Natural killer cell (primary cell): ENCODE measurements at regions not wholly inside any gene's neighbourhood (a gene's known extent, or its start where the extent isn't known, plus 50 kb on each side); places are given as distances from the start of the nearest gene placed in this dataset.

ENCODE experiments used
- ATAC-seq, 3 donors: fragments of 150-1000 bp in 2 of 3; fragments of 200-7000 bp in 1 of 3; cut with Tn5 transposase; 1 replicate in 1 of 3; 2 replicates in 2 of 3; pipeline ENCODE4 v1.10.0; 2021; ENCODE audit warnings: mild to moderate bottlenecking in 2 of 3, moderate library complexity in 2 of 3
- DNase-seq, 2 donors: peaks; one replicate each; pipeline versions ENCODE4 v3.0.0 to v3.0.0-alpha.2; 2013 to 2021; ENCODE audit warnings: mixed read lengths in 1 of 2
- H3K27ac ChIP-seq: one replicate; pipeline ENCODE4 v1.5.1; 2013; ENCODE audit warnings: mild to moderate bottlenecking, low read length
- H3K27me3 ChIP-seq: one replicate; pipeline ENCODE4 v1.6.1; 2013; ENCODE audit warnings: low read length; ENCODE audit not compliant: control insufficient read depth, insufficient read depth
- H3K36me3 ChIP-seq: one replicate; pipeline ENCODE4 v1.6.1; 2013; ENCODE audit warnings: low read length; ENCODE audit not compliant: control insufficient read depth, insufficient read depth
- H3K4me1 ChIP-seq: one replicate; pipeline ENCODE4 v1.6.1; 2013; ENCODE audit warnings: low read length; ENCODE audit not compliant: control insufficient read depth, insufficient read depth
- H3K4me3 ChIP-seq: one replicate; pipeline ENCODE4 v1.5.1; 2013; ENCODE audit warnings: low read length
- H3K9me3 ChIP-seq: one replicate; pipeline ENCODE4 v1.6.1; 2013; ENCODE audit warnings: low read length; ENCODE audit not compliant: control insufficient read depth, insufficient read depth
- H3K27ac Mint-ChIP-seq, 2 donors: one replicate each; pipeline ENCODE4 v1.8.0; 2022; ENCODE audit warnings: mild to moderate bottlenecking in 2 of 2, mixed read lengths in 2 of 2, moderate library complexity in 1 of 2
- H3K27me3 Mint-ChIP-seq, 2 donors: one replicate each; pipeline ENCODE4 v1.8.0; 2022; ENCODE audit warnings: low read depth in 2 of 2, mixed read lengths in 2 of 2
- H3K36me3 Mint-ChIP-seq: one replicate; pipeline ENCODE4 v1.8.0; 2022; ENCODE audit warnings: mixed read lengths
- H3K4me1 Mint-ChIP-seq, 2 donors: one replicate each; pipeline ENCODE4 v1.8.0; 2022; ENCODE audit warnings: mixed read lengths in 2 of 2
- H3K4me3 Mint-ChIP-seq: one replicate; pipeline ENCODE4 v1.8.0; 2022; ENCODE audit warnings: mild to moderate bottlenecking, moderate library complexity, mixed read lengths
- H3K9me3 Mint-ChIP-seq, 2 donors: one replicate each; pipeline ENCODE4 v1.8.0; 2022; ENCODE audit warnings: mixed read lengths in 2 of 2
- CTCF ChIP-seq: fragments of 200-600 bp; IDR thresholded peaks from one replicate; pipeline ENCODE4 v1.8.0; 2022; ENCODE audit warnings: antibody characterized with exemption
- WGBS: methylation state at CpG from one replicate; pipeline ENCODE4 v1.1.7; 2013; ENCODE audit warnings: missing lambda C conversion rate; ENCODE audit not compliant: insufficient coverage; 5-methylcytosine and 5-hydroxymethylcytosine counted together
- intact Hi-C: fragments of 100-400 bp; cut with micrococcal nuclease; formaldehyde crosslinking; loops from one replicate; pipeline ENCODE4 v1.14.2; 2022

- no peaks in the 10 kb centered on the region for H3K27me3 ChIP-seq
- H3K4me3 ChIP-seq: no peak overlapping the region
- no peaks in the 10 kb centered on the region for H3K4me1 ChIP-seq
- Mint-ChIP-seq H3K27ac (no peak overlapping the region), H3K9me3 (peaks cover 0 to 12% of the 10 kb centered on the region in 2 donors), H3K36me3 (no peaks in the 10 kb centered on the region), H3K4me1 (no peaks in the 10 kb centered on the region), H3K27me3 (no peaks in the 10 kb centered on the region), H3K4me3 (no peak overlapping the region)
- no peaks in the 10 kb centered on the region for H3K36me3 ChIP-seq
- no peaks in the 10 kb centered on the region for H3K9me3 ChIP-seq
- ATAC-seq (no peak), DNase-seq (no peak)
- H3K27ac ChIP-seq: no peak overlapping the region
- WGBS: 87% methylated on average over 8 of the region's 8 CpGs
- intact Hi-C loops: no loop called here
- no peak for TF ChIP-seq CTCF
Observed at GRCh38 chr5:52409835-52410234, 377.9 kb upstream of the ITGA1 start.

- Histone ChIP-seq H3K27me3 (no peaks in the 10 kb centered on the region), H3K9me3 (no peaks in the 10 kb centered on the region), H3K27ac (no peak overlapping the region), H3K4me3 (no peak overlapping the region), H3K36me3 (no peaks in the 10 kb centered on the region), H3K4me1 (no peaks in the 10 kb centered on the region)
- Mint-ChIP-seq H3K27me3 (no peaks in the 10 kb centered on the region), H3K4me1 (no peaks in the 10 kb centered on the region), H3K36me3 (no peaks in the 10 kb centered on the region), H3K4me3 (no peak overlapping the region), H3K9me3 (peaks cover under 1 to 5% of the 10 kb centered on the region in 2 donors), H3K27ac (no peak overlapping the region)
- no peak for DNase-seq
- intact Hi-C loops: no loop called here
- 33% methylated on average over 1 of the region's 1 CpG for WGBS
- ATAC-seq: no peak
- no peak for TF ChIP-seq CTCF
Observed at GRCh38 chr5:52419357-52419756, 368.4 kb upstream of the ITGA1 start.

GRCh38 chr5:52427615-52428014 is 360.1 kb upstream of the ITGA1 start:
- ATAC-seq: no peak
- H3K27me3 ChIP-seq: no peaks in the 10 kb centered on the region
- DNase-seq: no peak
- no peak for TF ChIP-seq CTCF
- Mint-ChIP-seq H3K27me3 (no peaks in the 10 kb centered on the region), H3K4me1 (no peaks in the 10 kb centered on the region), H3K4me3 (no peak overlapping the region), H3K9me3 (peaks cover 2 to 9% of the 10 kb centered on the region in 2 donors), H3K36me3 (no peaks in the 10 kb centered on the region), H3K27ac (no peak overlapping the region)
- no peak overlapping the region for H3K4me3 ChIP-seq
- H3K27ac ChIP-seq: no peak overlapping the region
- WGBS: 100% methylated on average over 2 of the region's 4 CpGs
- H3K36me3 ChIP-seq: no peaks in the 10 kb centered on the region
- H3K9me3 ChIP-seq: no peaks in the 10 kb centered on the region
- intact Hi-C loops: no loop called here
- no peaks in the 10 kb centered on the region for H3K4me1 ChIP-seq

GRCh38 chr5:52428977-52429489 is 358.7 kb upstream of the ITGA1 start:
- no peak overlapping the region for H3K4me3 ChIP-seq
- no peak overlapping the region for H3K27ac Mint-ChIP-seq

More at GRCh38 chr5:52428977-52429489, 358.7 kb upstream of the ITGA1 start:
- no peaks in the 10 kb centered on the region for H3K36me3 Mint-ChIP-seq
- ATAC-seq (no peak), DNase-seq (no peak)
- no peak overlapping the region for H3K27ac ChIP-seq
- H3K36me3 ChIP-seq: no peaks in the 10 kb centered on the region
- intact Hi-C loops: no loop called here
- H3K9me3 ChIP-seq: no peaks in the 10 kb centered on the region
- no peaks in the 10 kb centered on the region for H3K4me1 ChIP-seq
- H3K27me3 ChIP-seq: no peaks in the 10 kb centered on the region
- peaks cover 2 to 7% of the 10 kb centered on the region in 2 donors for H3K9me3 Mint-ChIP-seq
- no peak for TF ChIP-seq CTCF
- no peak overlapping the region for H3K4me3 Mint-ChIP-seq
- WGBS: 96% methylated on average over 3 of the region's 3 CpGs
- H3K27me3 Mint-ChIP-seq: no peaks in the 10 kb centered on the region
- no peaks in the 10 kb centered on the region for H3K4me1 Mint-ChIP-seq
